SK-N-SH (cell line): ENCODE measurements at regions not wholly inside any gene's neighbourhood (a gene's known extent, or its start where the extent isn't known, plus 50 kb on each side); places are given as distances from the start of the nearest gene placed in this dataset.

Experiments used
- TCF12 ChIP-seq: IDR thresholded peaks from 2 replicates; pipeline ENCODE4 v1.4.0; 2012
- USF2 ChIP-seq: fragments of 150-350 bp; IDR thresholded peaks from 2 replicates; pipeline ENCODE4 v1.6.1; 2017; ENCODE audit warnings: antibody characterized with exemption, low read length, low read depth, borderline replicate concordance

DNA sequence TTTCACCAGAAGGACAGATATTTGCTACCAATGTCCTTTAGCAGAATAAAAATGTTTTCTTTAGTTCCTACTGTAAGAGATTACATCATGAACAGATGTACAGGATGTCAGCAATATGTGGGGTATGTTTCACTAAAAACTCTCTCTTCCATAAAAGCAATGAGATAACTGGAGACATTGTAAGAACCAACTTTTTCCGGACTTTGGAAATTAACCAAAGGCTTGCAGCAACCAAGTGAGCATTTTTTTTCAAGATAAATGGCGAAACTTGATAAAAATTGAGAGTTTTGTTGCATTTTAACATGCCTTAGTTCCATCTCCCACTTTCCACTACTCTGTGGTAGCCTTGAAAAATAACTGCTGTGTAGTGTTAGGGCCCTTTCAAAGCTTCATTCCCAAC is 429.8 kb upstream of the CDH2 start:
- TF ChIP-seq USF2 (no peak), TCF12 (no peak)
